ENCODE measurements at regions not wholly inside any gene's neighbourhood (a gene's known extent, or its start where the extent isn't known, plus 50 kb on each side); places are given as distances from the start of the nearest gene placed in this dataset.
"Not testable (repeated sequence)": the region's sequence is repeated elsewhere in the genome, so short reads cannot be mapped to it uniquely, and the experiment has no call there.

DNA sequence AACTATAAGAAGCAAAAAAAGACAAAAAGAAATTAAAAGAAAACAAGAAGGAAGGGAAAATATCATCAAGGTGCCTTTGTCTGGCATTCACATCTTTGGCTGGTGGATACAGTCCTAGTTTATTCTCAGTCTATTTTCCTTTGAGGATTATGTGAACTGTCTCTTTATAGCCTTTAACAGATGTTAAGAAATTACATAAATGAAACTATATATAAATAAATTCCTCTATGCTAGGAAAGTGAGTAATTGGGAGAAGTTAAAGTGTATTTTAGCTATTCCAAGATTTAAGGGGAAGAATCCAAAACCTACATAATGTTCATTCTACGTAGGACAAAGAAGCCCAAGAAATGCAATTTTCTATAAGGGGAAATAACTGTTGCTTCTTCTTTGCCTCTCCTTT is 316.3 kb downstream of the ADAMTS20 start:
- ATAC-seq (ENCODE audit: low FRiP score): no peak
- TF ChIP-seq, protein P1, sequence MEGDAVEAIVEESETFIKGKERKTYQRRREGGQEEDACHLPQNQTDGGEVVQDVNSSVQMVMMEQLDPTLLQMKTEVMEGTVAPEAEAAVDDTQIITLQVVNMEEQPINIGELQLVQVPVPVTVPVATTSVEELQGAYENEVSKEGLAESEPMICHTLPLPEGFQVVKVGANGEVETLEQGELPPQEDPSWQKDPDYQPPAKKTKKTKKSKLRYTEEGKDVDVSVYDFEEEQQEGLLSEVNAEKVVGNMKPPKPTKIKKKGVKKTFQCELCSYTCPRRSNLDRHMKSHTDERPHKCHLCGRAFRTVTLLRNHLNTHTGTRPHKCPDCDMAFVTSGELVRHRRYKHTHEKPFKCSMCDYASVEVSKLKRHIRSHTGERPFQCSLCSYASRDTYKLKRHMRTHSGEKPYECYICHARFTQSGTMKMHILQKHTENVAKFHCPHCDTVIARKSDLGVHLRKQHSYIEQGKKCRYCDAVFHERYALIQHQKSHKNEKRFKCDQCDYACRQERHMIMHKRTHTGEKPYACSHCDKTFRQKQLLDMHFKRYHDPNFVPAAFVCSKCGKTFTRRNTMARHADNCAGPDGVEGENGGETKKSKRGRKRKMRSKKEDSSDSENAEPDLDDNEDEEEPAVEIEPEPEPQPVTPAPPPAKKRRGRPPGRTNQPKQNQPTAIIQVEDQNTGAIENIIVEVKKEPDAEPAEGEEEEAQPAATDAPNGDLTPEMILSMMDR (IDR thresholded peaks at IDR 0.05): no peak
- no peak for DNase-seq (ENCODE audit: low spot score)

DNA sequence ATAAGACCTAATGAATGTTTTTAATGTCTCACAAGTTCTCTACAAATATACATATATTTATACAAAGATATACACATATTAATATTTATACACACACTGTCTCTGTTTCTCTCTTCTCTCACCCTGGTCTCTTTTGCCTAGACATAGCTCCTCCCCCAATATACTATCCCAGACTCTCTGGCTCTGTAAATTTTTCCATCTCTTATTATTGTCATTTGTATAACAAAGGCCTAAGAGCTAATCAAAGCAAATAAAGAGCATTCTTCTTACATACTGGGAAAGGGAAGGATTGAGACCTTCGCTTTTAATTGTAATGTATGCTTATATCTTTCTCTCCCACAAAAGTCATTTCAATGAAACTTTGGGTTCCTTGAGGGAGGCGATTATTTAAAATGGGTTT is 318.1 kb downstream of the ADAMTS20 start:
- DNase-seq (ENCODE audit: low spot score): no peak
- ATAC-seq (ENCODE audit: low FRiP score): no peak
- TF ChIP-seq, protein P1 (IDR thresholded peaks at IDR 0.05): no peak

DNA sequence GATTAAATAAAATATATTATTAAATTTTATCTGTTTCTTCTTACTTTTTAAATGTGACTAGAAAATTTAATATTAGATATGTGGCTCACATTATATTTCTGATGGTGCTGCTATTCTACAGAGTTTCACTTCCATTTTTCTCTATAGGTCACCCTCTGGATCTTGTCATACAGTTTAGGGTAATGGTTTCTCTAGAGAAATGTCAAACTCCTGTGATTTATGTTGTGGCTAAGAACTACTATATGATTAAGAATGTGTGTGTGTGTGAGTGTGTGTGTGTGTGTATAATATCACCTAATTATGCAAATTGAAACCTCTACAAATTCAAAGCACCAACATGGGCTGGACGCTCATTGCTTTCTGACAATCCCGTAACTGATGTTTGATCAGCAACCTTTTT is 325.9 kb downstream of the ADAMTS20 start:
- ATAC-seq (ENCODE audit: low FRiP score) (no peak), DNase-seq (ENCODE audit: low spot score) (no peak)
- TF ChIP-seq, protein P1 (IDR thresholded peaks at IDR 0.05): no peak

DNA sequence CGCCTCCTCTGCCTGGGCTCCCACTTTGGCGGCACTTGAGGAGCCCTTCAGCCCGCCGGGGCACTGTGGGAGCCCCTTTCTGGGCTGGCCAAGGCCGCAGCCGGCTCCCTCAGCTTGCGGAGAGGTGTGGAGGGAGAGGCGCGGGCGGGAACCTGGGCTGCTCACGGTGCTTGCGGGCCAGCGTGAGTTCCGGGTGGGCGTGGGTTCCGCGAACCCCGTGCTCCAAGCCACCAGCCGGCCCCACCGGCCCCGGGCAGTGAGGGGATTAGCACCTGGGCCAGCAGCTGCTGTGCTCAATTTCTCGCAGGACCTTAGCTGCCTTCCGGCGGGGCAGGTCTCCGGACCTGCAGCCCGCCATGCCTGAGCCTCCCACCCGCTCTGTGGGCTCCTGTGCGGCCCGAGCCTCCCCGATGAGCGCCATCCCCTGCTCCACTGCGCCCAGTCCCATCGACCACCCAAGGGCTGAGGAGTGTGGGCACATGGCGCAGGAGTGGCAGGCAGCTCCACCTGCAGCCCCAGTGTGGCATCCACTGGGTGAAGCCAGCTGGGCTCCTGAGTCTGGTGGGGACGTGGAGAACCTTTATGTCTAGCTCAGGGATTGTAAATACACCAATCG is 327.7 kb downstream of the ADAMTS20 start:
- not testable (repeated sequence) for DNase-seq (ENCODE audit: low spot score); ATAC-seq (ENCODE audit: low FRiP score)

DNA sequence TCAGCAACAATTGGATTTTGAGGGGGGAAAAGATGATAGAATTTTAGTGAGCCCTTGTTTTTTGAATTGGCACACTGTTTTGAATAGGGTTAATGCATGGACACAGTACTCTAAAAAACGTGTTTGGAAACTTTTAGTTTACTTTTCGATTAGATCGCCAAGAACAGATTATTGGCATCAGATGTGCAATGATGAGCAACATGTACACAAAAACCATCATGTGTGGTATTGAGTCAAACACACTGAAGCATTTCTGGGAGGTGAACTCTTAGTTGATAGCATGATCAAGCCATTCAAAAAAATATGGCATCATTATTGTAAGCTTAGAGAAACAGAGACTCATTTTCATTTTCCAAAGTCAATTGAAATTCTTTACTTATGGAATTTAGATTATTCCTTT is 329.2 kb downstream of the ADAMTS20 start:
- ATAC-seq (ENCODE audit: low FRiP score): no peak
- DNase-seq (ENCODE audit: low spot score): no peak
- TF ChIP-seq, protein P1 (IDR thresholded peaks at IDR 0.05): no peak

DNA sequence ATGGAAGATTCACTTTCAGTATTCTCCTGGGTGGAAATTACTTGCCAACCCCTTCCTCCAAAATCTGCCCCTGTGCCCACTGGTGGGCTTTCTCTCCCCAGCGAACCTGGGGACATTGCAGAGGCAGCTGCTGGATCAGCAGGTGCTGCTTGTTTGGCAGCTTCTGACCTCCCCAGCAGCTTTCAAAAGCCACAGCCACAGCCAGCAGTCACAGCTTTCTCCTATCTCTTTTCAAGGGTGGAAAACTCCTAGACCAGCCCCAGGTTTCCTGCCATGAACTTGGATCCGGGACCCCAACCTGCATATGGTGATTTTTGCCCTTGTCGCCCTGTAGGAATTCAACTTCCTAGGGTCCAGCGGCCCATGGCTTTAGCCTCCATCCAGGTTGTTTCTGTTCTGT is 330.8 kb downstream of the ADAMTS20 start:
- DNase-seq (ENCODE audit: low spot score) (no peak), ATAC-seq (ENCODE audit: low FRiP score) (no peak)
- TF ChIP-seq, protein P1 (IDR thresholded peaks at IDR 0.05): no peak

DNA sequence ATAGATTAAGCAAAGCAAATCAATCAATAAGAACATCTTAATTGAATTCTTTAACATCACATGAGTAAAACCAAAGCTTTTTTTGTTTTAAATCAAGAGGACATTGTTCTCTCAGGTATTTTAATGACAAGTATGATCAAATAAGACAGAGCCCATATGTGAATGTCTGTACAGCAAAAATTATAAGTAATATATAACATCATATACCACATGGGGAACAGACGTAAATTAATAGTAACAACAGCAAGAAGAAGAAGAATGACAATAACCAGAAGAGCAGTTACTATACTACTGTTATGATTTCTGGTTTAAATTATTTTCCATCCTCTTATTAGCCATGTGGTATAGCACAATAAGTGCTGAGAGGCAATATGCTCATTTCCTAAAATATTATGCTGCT is 335.5 kb downstream of the ADAMTS20 start:
- DNase-seq (ENCODE audit: low spot score) (no peak), ATAC-seq (ENCODE audit: low FRiP score) (no peak)
- TF ChIP-seq, protein P1 (IDR thresholded peaks at IDR 0.05): no peak

DNA sequence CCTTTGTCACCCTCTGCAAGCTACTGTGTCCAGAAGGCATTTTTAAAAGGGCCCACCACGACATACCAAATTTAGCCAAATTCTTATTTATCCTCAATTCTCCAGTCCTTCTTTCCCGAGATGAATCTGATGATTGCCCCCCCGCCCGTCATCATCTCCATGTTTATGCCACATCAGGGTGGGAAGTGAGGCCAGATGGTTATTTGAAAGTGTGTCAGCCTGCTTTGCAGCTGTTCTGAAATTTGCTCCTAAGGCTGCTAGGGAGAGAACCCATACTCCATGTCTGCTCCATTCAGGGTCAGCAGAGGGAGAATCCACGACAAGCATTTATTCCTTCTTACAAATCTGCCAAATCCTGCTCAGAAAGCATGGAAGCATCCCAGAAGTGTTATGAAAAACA is 337.8 kb downstream of the ADAMTS20 start:
- DNase-seq (ENCODE audit: low spot score) (no peak), ATAC-seq (ENCODE audit: low FRiP score) (no peak)
- TF ChIP-seq, protein P1 (IDR thresholded peaks at IDR 0.05): no peak

Data from omental fat pad (tissue), 3 donors.